GM10266 (cell line): ENCODE measurements at regions not wholly inside any gene's neighbourhood (a gene's known extent, or its start where the extent isn't known, plus 50 kb on each side); places are given as distances from the start of the nearest gene placed in this dataset.

ENCODE experiments used
- DNase-seq: peaks from one replicate; pipeline ENCODE4 v3.0.0; 2012; ENCODE audit errors: extremely low spot score
- CTCF ChIP-seq: IDR thresholded peaks from 2 replicates; pipeline ENCODE4 v1.5.1; 2012; ENCODE audit warnings: mild to moderate bottlenecking, low read depth; ENCODE audit not compliant: control insufficient read depth, insufficient read depth; ENCODE audit errors: missing control alignments

- no peak for DNase-seq
- TF ChIP-seq CTCF: no peak
Measured at GRCh38 chr4:111464251-111465045, 680.8 kb upstream of the FAM241A start.

GRCh38 chr4:111466811-111467604 is 678.2 kb upstream of the FAM241A start:
- TF ChIP-seq CTCF: no peak
- no peak for DNase-seq

- TF ChIP-seq CTCF: no peak
- DNase-seq: no peak
Measured at GRCh38 chr4:111475001-111475400, 670.3 kb upstream of the FAM241A start.

- TF ChIP-seq CTCF: no peak
- DNase-seq: no peak
Measured at GRCh38 chr4:111475666-111476065, 669.6 kb upstream of the FAM241A start.

GRCh38 chr4:111480510-111480909 is 664.7 kb upstream of the FAM241A start:
- no peak for TF ChIP-seq CTCF
- no peak for DNase-seq

- no peak for TF ChIP-seq CTCF
- DNase-seq: no peak
Measured at GRCh38 chr4:111483375-111484169, 661.7 kb upstream of the FAM241A start.
